ENCODE measurements at regions not wholly inside any gene's neighbourhood (a gene's known extent, or its start where the extent isn't known, plus 50 kb on each side); places are given as distances from the start of the nearest gene placed in this dataset.

- no peak for TF ChIP-seq CTCF (IDR thresholded peaks at IDR 0.05)
- no peak for TF ChIP-seq POLR2AphosphoS5 (IDR thresholded peaks at IDR 0.05)
- no peak for TF ChIP-seq POLR2A (IDR thresholded peaks at IDR 0.05)
Observed at GRCh38 chr2:136522724-136523123, 242.6 kb upstream of the THSD7B start.

All from breast epithelium (tissue), 3 donors.